GM18951 (cell line): ENCODE measurements at regions not wholly inside any gene's neighbourhood (a gene's known extent, or its start where the extent isn't known, plus 50 kb on each side); places are given as distances from the start of the nearest gene placed in this dataset.

ENCODE experiments used
- POLR2A ChIP-seq: IDR thresholded peaks from 4 replicates; pipeline ENCODE4 v1.6.1; 2011; ENCODE audit warnings: mild to moderate bottlenecking; ENCODE audit not compliant: insufficient read length, insufficient read depth; ENCODE audit errors: extremely low read depth
- in situ Hi-C: fragments of 300-500 bp; cut with MboI; formaldehyde crosslinking; loops from one replicate; pipeline ENCODE4 v1.12.0; 2022; ENCODE audit warnings: low sequenced_read_pairs, mixed read lengths, inconsistent platforms; ENCODE audit not compliant: unreplicated experiment

- in situ Hi-C loops = no loop called here
- no peak for TF ChIP-seq POLR2A
These were observed 60.8 kb upstream of the CELF2 start for GRCh38 chr10:10956681-10957542.

- no peak for TF ChIP-seq POLR2A
- in situ Hi-C loops = no loop called here
These were observed 59.6 kb upstream of the CELF2 start for GRCh38 chr10:10958041-10958440.

DNA sequence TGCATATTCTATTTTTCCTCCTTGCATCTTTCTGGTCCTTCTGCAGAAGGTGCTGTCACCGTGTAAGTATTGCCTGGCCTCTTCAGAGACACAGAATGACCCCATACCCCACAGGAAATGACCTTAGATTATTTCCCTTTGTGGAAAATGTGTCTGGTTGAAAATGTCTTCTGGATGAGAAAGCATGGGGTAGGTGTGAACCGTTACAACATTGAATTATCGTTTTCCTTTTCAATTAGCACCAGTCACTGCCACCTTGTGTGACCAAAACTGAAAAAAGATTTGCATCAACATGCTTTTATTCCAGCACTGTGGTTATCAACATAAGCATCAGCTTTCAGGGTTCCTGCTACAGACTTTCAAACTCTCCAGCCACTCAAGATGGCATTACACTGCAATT lies 58.0 kb upstream of the CELF2 start:
- in situ Hi-C loops = no loop called here
- no peak for TF ChIP-seq POLR2A

DNA sequence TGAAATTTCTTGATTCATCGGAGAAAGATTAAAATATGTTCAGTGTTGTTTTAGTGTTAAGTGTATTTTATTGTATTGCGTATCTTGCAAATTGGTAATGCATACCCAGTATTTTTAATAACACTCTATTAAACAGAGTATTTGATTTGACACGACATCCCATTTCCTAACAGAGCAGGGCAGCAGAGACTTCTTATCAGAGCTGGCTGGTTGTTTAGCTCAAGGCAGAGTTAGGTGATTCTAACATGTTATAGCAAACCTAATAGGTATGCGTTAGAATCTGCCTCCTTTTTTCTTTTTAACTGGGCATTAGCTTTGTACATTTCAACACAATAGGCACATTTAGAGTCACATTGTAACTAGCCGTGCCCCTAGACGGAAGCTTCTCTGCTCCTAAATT lies 57.1 kb upstream of the CELF2 start:
- TF ChIP-seq POLR2A = no peak
- in situ Hi-C loops = no loop called here

GRCh38 chr10:10961072-10961471 lies 56.6 kb upstream of the CELF2 start:
- in situ Hi-C loops = no loop called here
- no peak for TF ChIP-seq POLR2A

DNA sequence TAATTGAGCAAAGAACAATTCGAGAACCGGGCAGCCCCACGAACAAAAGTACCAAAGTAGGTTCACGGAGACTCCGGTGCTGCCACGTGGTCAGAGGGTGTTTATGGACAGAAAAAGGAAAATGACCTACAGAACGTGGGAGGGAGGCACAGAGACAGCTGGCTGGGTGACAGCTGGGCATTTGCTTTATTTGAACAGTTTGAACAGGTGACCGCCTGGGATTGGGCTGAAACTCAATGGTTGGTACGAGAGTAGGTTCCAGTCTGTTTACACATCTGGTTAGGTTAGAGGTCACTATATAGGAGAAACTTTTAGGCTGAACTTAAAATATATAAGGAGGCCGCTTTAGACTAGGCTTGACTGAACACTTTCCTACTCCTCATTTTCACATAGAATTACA lies 50.6 kb upstream of the CELF2 start:
- no peak for TF ChIP-seq POLR2A
- in situ Hi-C loops = no loop called here

DNA sequence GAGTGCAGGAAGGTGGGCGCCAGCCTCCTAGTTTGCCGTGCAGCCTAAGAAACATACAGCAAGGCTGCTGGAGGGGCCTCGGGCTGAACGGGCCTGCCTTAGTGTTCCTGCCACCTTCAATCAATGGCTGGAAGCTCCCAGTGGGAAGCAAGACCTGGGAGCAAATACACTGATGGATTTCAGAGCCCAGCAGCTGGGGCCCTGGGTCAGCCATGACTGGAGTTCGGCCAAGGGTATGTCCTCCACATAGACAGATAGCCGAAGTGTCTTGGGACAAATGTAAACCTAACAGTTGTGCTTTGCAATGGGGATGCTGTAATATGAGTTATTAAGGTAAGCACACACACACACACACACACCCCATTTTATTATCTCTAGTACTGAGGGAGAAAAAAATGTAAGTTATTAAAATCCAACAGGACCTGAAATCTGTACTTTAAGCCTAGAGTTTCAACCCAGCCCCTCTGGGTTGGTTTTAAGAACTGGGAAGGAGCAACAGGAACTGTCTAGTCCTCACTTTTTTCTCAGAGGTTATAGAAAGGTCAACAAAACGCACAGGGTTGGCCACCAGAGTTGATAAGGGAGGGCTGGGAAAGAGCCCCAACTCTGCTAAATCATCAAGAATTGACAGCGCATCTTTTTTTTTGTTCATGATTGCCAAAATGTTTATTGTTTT lies 50.0 kb upstream of the CELF2 start:
- TF ChIP-seq POLR2A = no peak
- in situ Hi-C loops = no loop called here
